NCI-H1417 treated with DMSO at 0.1 percent for 48 hours (cell line): ENCODE measurements at regions not wholly inside any gene's neighbourhood (a gene's known extent, or its start where the extent isn't known, plus 50 kb on each side); places are given as distances from the start of the nearest gene placed in this dataset.

Experiments
- DNase-seq: peaks from one replicate; lab custom pipeline; 2025; lab: John Stamatoyannopoulos, UW

- no peak for DNase-seq
Measured at GRCh38 chr2:52934920-52935640, 832.5 kb upstream of the CHAC2 start.

GRCh38 chr2:52934323-52934898, 833.2 kb upstream of the CHAC2 start:
- DNase-seq: no peak

- no peak for DNase-seq
Measured at GRCh38 chr2:52933878-52934277, 833.7 kb upstream of the CHAC2 start.

- DNase-seq: no peak
Measured at GRCh38 chr2:52931660-52932059, 835.9 kb upstream of the CHAC2 start.

- DNase-seq: no peak
Measured at GRCh38 chr2:52929412-52929811, 838.2 kb upstream of the CHAC2 start.

GRCh38 chr2:52919673-52920072, 847.9 kb upstream of the CHAC2 start:
- no peak for DNase-seq

GRCh38 chr2:52918551-52918950, 849.1 kb upstream of the CHAC2 start:
- DNase-seq: no peak

- DNase-seq: no peak
Measured at GRCh38 chr2:52916981-52917380, 850.6 kb upstream of the CHAC2 start.

- no peak for DNase-seq
Measured at GRCh38 chr2:52904355-52904891, 863.2 kb upstream of the CHAC2 start.

- DNase-seq: no peak
Measured at GRCh38 chr2:52897511-52898044, 870.0 kb upstream of the CHAC2 start.

- DNase-seq: no peak
Measured at GRCh38 chr2:52895726-52896340, 871.8 kb upstream of the CHAC2 start.

- no peak for DNase-seq
Measured at GRCh38 chr2:52886556-52886955, 881.0 kb upstream of the CHAC2 start.

GRCh38 chr2:52884761-52885352, 882.7 kb upstream of the CHAC2 start:
- no peak for DNase-seq

GRCh38 chr2:52882974-52883373, 884.6 kb upstream of the CHAC2 start:
- DNase-seq: no peak

GRCh38 chr2:52881606-52882005, 886.0 kb upstream of the CHAC2 start:
- no peak for DNase-seq

- DNase-seq: no peak
Measured at GRCh38 chr2:52880872-52881271, 886.7 kb upstream of the CHAC2 start.

GRCh38 chr2:52879561-52879960, 888.0 kb upstream of the CHAC2 start:
- DNase-seq: no peak

- no peak for DNase-seq
Measured at GRCh38 chr2:52877703-52878102, 889.9 kb upstream of the CHAC2 start.

GRCh38 chr2:52874466-52875106, 893.0 kb upstream of the CHAC2 start:
- no peak for DNase-seq

GRCh38 chr2:52862801-52863200, 904.8 kb upstream of the CHAC2 start:
- DNase-seq: no peak

- no peak for DNase-seq
Measured at GRCh38 chr2:52861596-52861995, 906.0 kb upstream of the CHAC2 start.

- no peak for DNase-seq
Measured at GRCh38 chr2:52859065-52859464, 908.5 kb upstream of the CHAC2 start.
